22Rv1 (cell line): ENCODE measurements at regions not wholly inside any gene's neighbourhood (a gene's known extent, or its start where the extent isn't known, plus 50 kb on each side); places are given as distances from the start of the nearest gene placed in this dataset.

Experiments used
- H3K27ac ChIP-seq: fragments of 450-650 bp; 2 replicates; pipeline ENCODE4 v1.5.1; 2017
- ZFX ChIP-seq: fragments of 450-650 bp; IDR thresholded peaks from 2 replicates; pipeline ENCODE4 v1.6.1; 2017; ENCODE audit warnings: antibody characterized with exemption, borderline replicate concordance
- TF ChIP-seq, protein P1 (sequence below): fragments of 450-650 bp; IDR thresholded peaks from 2 replicates; pipeline ENCODE4 v1.5.1; 2017; ENCODE audit warnings: mild to moderate bottlenecking

DNA sequence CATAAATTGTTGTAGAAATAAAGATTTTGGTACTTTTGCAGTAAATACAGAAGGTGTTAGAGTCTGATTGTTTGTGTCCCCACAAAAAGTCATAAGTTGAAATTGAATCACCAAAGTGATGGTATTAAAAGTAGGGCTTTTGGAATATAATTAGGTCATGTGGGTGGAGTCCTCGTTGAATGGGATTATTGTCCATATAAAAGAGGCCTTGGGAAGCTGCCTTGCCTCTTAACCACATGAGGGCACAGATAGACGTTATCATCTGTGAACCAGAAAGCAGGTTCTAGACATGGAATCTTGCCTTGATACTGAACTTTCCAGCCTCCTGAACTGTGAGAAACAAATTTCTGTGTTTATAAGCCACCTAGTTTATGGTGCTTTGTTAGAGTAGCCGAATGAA, 186.8 kb downstream of the PRR20E start:
- TF ChIP-seq ZFX = no peak
- TF ChIP-seq, protein P1, sequence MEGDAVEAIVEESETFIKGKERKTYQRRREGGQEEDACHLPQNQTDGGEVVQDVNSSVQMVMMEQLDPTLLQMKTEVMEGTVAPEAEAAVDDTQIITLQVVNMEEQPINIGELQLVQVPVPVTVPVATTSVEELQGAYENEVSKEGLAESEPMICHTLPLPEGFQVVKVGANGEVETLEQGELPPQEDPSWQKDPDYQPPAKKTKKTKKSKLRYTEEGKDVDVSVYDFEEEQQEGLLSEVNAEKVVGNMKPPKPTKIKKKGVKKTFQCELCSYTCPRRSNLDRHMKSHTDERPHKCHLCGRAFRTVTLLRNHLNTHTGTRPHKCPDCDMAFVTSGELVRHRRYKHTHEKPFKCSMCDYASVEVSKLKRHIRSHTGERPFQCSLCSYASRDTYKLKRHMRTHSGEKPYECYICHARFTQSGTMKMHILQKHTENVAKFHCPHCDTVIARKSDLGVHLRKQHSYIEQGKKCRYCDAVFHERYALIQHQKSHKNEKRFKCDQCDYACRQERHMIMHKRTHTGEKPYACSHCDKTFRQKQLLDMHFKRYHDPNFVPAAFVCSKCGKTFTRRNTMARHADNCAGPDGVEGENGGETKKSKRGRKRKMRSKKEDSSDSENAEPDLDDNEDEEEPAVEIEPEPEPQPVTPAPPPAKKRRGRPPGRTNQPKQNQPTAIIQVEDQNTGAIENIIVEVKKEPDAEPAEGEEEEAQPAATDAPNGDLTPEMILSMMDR = no peak
- H3K27ac ChIP-seq = no peak overlapping the region

DNA sequence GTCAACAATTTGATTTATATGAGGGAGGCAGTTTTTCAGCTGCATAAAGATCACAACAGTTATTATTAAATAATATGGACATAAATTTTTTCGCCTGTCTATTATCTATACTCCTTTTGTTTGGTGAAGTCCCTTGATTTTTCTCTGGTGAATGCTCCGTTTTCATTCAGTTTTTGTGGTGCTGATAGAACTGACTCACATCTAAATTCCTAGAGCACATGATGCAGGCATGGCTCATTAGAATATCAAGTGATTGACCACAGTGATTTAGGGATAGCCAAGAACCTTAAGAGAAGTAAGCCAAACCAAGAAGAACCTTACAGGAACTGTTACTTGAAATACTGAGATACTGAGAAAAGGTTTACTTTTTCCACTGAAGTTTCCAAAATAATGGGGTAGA, 208.9 kb downstream of the PRR20E start:
- TF ChIP-seq ZFX = no peak
- TF ChIP-seq, protein P1 = no peak
- no peak overlapping the region for H3K27ac ChIP-seq

DNA sequence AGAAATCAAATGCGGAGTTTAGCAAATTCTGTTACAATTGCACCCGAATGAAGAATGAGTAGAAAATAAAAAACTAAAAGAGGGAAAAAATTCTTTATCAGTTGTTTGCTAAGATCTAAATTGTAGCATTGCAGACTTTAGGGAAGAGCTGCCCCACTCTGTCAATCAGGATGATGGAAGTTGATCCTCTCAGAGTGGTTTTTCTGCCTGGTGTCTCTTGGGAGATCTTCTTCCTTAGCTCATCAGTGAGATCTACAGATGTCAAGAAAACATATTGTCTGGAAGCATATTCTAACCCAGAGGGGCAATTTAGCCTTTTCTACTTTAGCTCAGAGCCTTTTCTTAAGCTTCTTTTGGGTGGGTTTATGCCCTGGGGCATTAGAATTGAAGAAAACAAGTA, 223.2 kb upstream of the PCDH17 start:
- TF ChIP-seq ZFX = no peak
- TF ChIP-seq, protein P1 = no peak
- H3K27ac ChIP-seq = no peak overlapping the region

DNA sequence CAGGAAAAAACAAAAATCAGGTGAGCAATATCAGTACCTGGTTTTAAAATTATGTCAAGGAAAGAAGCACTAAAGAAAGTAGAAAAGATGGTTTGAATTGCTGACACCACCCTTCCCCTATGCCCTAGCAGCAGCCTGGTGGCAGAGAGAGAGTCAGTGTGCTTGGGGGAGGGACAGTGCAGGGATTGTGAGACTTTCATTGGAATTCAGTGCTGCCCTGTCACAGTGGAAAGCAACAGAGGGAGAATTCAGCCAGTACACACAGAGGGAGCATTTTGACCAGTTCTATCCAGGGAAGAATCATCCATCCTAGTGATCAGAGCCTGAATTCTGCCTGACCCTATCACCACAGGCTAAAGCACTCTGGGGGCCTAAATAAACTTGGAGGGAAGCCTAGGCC, 222.4 kb upstream of the PCDH17 start:
- TF ChIP-seq, protein P1 = no peak
- no peak for TF ChIP-seq ZFX
- no peak overlapping the region for H3K27ac ChIP-seq

DNA sequence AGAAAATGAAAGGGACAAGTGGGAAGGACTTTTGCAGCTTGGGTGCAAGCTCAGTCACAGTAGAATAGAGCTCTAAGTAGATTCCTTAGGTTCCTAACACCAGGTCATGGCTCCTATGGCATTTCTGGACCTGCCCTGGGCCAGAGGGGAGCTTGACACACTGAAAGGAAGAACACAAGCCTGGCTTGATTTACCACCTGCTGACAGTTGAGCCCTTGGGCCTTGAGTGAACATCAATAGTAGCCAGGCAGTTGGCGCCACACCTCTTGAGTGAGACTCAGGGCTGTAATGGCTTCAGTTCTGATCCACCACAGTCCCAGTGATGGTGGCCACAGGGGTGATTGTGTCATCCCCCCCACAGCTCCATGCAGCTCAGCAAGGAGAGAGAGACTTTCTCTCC, 221.9 kb upstream of the PCDH17 start:
- H3K27ac ChIP-seq = no peak overlapping the region
- TF ChIP-seq, protein P1 = no peak
- TF ChIP-seq ZFX = no peak

DNA sequence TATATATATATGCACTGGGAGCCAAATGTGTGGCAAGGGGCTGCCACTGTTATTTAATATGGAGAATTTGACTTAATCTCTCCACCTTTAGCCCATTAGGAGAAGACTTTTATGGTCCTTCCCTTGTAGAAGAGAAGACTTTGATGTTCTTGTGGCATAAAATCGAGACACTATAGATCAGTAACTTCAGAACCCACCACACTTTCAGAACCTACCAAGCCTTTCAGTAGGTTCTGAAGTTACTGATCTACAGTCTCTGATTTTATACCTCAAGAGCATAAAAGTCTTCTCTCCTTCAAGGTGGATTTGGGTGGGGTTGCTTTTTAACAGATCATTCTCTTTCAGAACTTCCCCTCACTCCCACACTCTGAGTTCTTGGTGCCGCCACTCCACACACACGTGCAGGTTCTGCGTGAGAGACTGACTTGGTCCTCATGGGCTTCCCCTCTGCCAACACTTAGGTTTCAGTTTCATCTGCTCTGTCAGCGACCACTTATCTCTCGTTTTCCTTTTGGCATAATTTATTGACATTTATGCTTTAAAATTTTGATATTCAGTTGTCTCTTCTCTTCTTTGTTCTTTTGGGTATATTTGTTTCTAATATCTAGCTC, 213.4 kb upstream of the PCDH17 start:
- H3K27ac ChIP-seq = no peak overlapping the region
- TF ChIP-seq, protein P1 = no peak
- no peak for TF ChIP-seq ZFX

DNA sequence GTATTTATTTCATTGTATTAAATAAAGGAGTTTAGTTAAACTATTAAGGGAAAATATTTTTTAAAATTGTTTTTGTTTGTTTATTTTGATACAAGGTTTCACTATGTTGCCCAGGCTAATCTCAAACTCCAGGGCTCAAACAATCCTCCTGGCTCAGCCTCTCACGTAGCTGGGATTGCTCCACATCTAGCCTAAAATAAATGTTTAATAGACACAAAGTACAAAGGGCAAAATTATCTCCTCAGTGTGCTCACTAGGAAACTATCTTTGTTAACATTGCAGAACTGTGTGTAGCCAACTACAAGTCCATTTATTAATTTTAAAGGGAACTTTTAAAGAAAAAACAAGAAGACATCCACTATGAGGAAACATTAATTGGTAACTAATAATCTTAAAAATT, 207.2 kb upstream of the PCDH17 start:
- no peak overlapping the region for H3K27ac ChIP-seq
- no peak for TF ChIP-seq ZFX
- TF ChIP-seq, protein P1 = no peak
